H1 (cell line): ENCODE measurements at regions not wholly inside any gene's neighbourhood (a gene's known extent, or its start where the extent isn't known, plus 50 kb on each side); places are given as distances from the start of the nearest gene placed in this dataset.

Source experiments
- CTCF ChIA-PET: fragments of 300-600 bp; sonication (Branson Sonifier 250); formaldehyde crosslinking; loops from one replicate; lab custom pipeline; 2021; ENCODE audit not compliant: partially characterized antibody; lab: Charles Lee
- POLR2A ChIA-PET: fragments of 300-600 bp; sonication (Branson Sonifier 250); formaldehyde crosslinking; loops from one replicate; lab custom pipeline; 2021; ENCODE audit warnings: inconsistent platforms; ENCODE audit not compliant: partially characterized antibody; lab: Charles Lee
- DNase-seq, 2 experiments: peaks; one replicate each; pipeline versions ENCODE4 v3.0.0 to v3.0.0-alpha.2; 2010 to 2022; ENCODE audit warnings: low spot score in 2 of 2, low read depth in 1 of 2, mixed read lengths in 1 of 2
- FAIRE-seq: peaks from 2 replicates; lab custom pipeline; 2011; peaks lifted over from hg19 to GRCh38; lab: Jason Lieb, UNC
- H2AFZ ChIP-seq: 2 replicates; pipeline ENCODE4 v1.8.1; 2012; ENCODE audit warnings: low read length, inconsistent platforms
- H2AK5ac ChIP-seq: 2 replicates; pipeline ENCODE4 v1.6.1; 2013; ENCODE audit warnings: low read depth, low read length
- H2BK120ac ChIP-seq: replicated peaks from 2 replicates; pipeline ENCODE3; 2013; ENCODE audit warnings: low read depth, low read length, inconsistent platforms
- H2BK12ac ChIP-seq: 2 replicates; pipeline ENCODE4 v1.6.1; 2013; ENCODE audit warnings: low read depth, low read length
- H2BK15ac ChIP-seq: 2 replicates; pipeline ENCODE4 v1.6.1; 2013; ENCODE audit warnings: low read length
- H2BK20ac ChIP-seq: 2 replicates; pipeline ENCODE4 v1.6.1; 2013; ENCODE audit warnings: low read length
- H2BK5ac ChIP-seq: 2 replicates; pipeline ENCODE4 v1.6.1; 2013; ENCODE audit warnings: low read depth, low read length
- H3K14ac ChIP-seq: 2 replicates; pipeline ENCODE4 v1.6.1; 2013; ENCODE audit warnings: inconsistent platforms; ENCODE audit not compliant: insufficient read length
- H3K18ac ChIP-seq: 2 replicates; pipeline ENCODE4 v1.6.1; 2013; ENCODE audit warnings: low read length; ENCODE audit errors: extremely low read depth
- H3K23ac ChIP-seq: 2 replicates; pipeline ENCODE4 v1.6.1; 2013; ENCODE audit warnings: inconsistent platforms; ENCODE audit not compliant: insufficient read length
- H3K23me2 ChIP-seq: 2 replicates; pipeline ENCODE4 v1.6.1; 2013; ENCODE audit warnings: low read depth, low read length
- H3K27ac ChIP-seq: 2 replicates; pipeline ENCODE4 v1.6.1; 2011; ENCODE audit warnings: low read depth, low read length, inconsistent platforms
- H3K27me3 ChIP-seq, 4 experiments: replicated peaks in 1 of 4; 1 replicate in 1 of 4; 2 replicates in 3 of 4; pipeline versions ENCODE4 v1.6.1 to v1.8.1; 2011 to 2013; ENCODE audit warnings: low read length in 3 of 4, mild to moderate bottlenecking in 3 of 4, inconsistent platforms in 2 of 4, mixed read lengths in 2 of 4, moderate library complexity in 1 of 4; ENCODE audit not compliant: control insufficient read depth in 3 of 4, insufficient read depth in 3 of 4; ENCODE audit errors: extremely low read depth in 1 of 4
- H3K36me3 ChIP-seq, 4 experiments: 2 replicates each; pipeline versions ENCODE4 v1.6.1 to v1.8.1; 2011 to 2013; ENCODE audit warnings: mild to moderate bottlenecking in 4 of 4, low read length in 3 of 4, moderate library complexity in 2 of 4, control low read depth in 1 of 4, inconsistent platforms in 1 of 4; ENCODE audit not compliant: insufficient read depth in 4 of 4, control insufficient read depth in 2 of 4
- H3K4ac ChIP-seq: replicated peaks from 2 replicates; pipeline ENCODE3; 2013; ENCODE audit warnings: low read length, low read depth, mixed read lengths, inconsistent platforms; ENCODE audit not compliant: insufficient read length
- H3K4me1 ChIP-seq, 4 experiments: replicated peaks in 1 of 4; 1 replicate in 1 of 4; 2 replicates in 3 of 4; pipeline versions ENCODE4 v1.6.1 to v1.8.1; 2011 to 2013; ENCODE audit warnings: low read length in 3 of 4, inconsistent platforms in 2 of 4, mixed read lengths in 1 of 4; ENCODE audit not compliant: insufficient read depth in 4 of 4, control insufficient read depth in 3 of 4
- H3K4me2 ChIP-seq, 2 experiments: 2 replicates each; pipeline versions ENCODE4 v1.6.1 to v1.8.1; 2011 to 2013; ENCODE audit warnings: low read depth in 2 of 2, low read length in 2 of 2, control low read depth in 1 of 2, inconsistent platforms in 1 of 2, mild to moderate bottlenecking in 1 of 2; ENCODE audit not compliant: insufficient read depth in 1 of 2
- H3K4me3 ChIP-seq, 4 experiments: fragments of 200-600, 300-600 bp in 1 of 4; sonication (generic), shearing (Covaris generic), sonication (Bioruptor Twin) in 1 of 4; 2 replicates each; pipeline versions ENCODE4 v1.5.1 to v1.8.1; 2011 to 2016; ENCODE audit warnings: low read length in 4 of 4, low read depth in 3 of 4, control low read depth in 2 of 4, inconsistent platforms in 2 of 4, mild to moderate bottlenecking in 2 of 4, mixed read lengths in 1 of 4, moderate library complexity in 1 of 4; ENCODE audit not compliant: insufficient read depth in 2 of 4; ENCODE audit errors: extremely low read depth in 1 of 4
- H3K56ac ChIP-seq: replicated peaks from 2 replicates; pipeline ENCODE3; 2013; ENCODE audit warnings: low read depth, mild to moderate bottlenecking, mixed read lengths, low read length, inconsistent platforms; ENCODE audit not compliant: insufficient read length
- H3K79me1 ChIP-seq: 2 replicates; pipeline ENCODE4 v1.6.1; 2013; ENCODE audit warnings: low read depth, low read length, control low read depth
- H3K79me2 ChIP-seq, 2 experiments: 2 replicates each; pipeline versions ENCODE4 v1.6.1 to v1.8.1; 2012 to 2013; ENCODE audit warnings: low read length in 2 of 2, mild to moderate bottlenecking in 2 of 2, inconsistent platforms in 1 of 2; ENCODE audit not compliant: insufficient read depth in 2 of 2, control insufficient read depth in 1 of 2
- H3K9ac ChIP-seq, 4 experiments: replicated peaks in 1 of 4; 1 replicate in 1 of 4; 2 replicates in 3 of 4; pipeline versions ENCODE4 v1.6.1 to v1.8.1; 2011 to 2013; ENCODE audit warnings: low read depth in 3 of 4, low read length in 3 of 4, control low read depth in 2 of 4, mild to moderate bottlenecking in 2 of 4, moderate library complexity in 2 of 4, inconsistent platforms in 1 of 4; ENCODE audit errors: extremely low read depth in 1 of 4
- H3K9me3 ChIP-seq, 2 experiments: 2 replicates each; pipeline versions ENCODE4 v1.6.1 to v1.8.1; 2012 to 2013; ENCODE audit warnings: mild to moderate bottlenecking in 2 of 2, moderate library complexity in 2 of 2, control low read depth in 1 of 2, inconsistent platforms in 1 of 2, low read depth in 1 of 2, low read length in 1 of 2, mixed read lengths in 1 of 2; ENCODE audit not compliant: insufficient read depth in 2 of 2
- H4K20me1 ChIP-seq, 2 experiments: replicated peaks in 1 of 2; 2 replicates each; pipeline versions ENCODE3 to v1.8.1; 2011 to 2013; ENCODE audit warnings: inconsistent platforms in 2 of 2, low read length in 2 of 2, mild to moderate bottlenecking in 1 of 2; ENCODE audit not compliant: insufficient read depth in 2 of 2, control insufficient read depth in 1 of 2
- H4K5ac ChIP-seq: 2 replicates; pipeline ENCODE4 v1.6.1; 2013; ENCODE audit warnings: low read length, low read depth, mixed read lengths, inconsistent platforms; ENCODE audit not compliant: insufficient read length
- H4K8ac ChIP-seq: 2 replicates; pipeline ENCODE4 v1.8.0; 2013; ENCODE audit warnings: mild to moderate bottlenecking, moderate library complexity, low read length, inconsistent platforms; ENCODE audit not compliant: insufficient read depth; ENCODE audit errors: extremely low read depth
- H4K91ac ChIP-seq: replicated peaks from 2 replicates; pipeline ENCODE3; 2013; ENCODE audit warnings: low read length, mixed read lengths, inconsistent platforms; ENCODE audit not compliant: insufficient read length
- CREB1 ChIP-seq: IDR thresholded peaks from 2 replicates; pipeline ENCODE4 v1.6.1; 2012; ENCODE audit warnings: inconsistent platforms
- GTF2F1 ChIP-seq: IDR thresholded peaks from 2 replicates; pipeline ENCODE4 v1.6.1; 2012; ENCODE audit warnings: low read depth, low read length, improper control_type of control experiment, borderline replicate concordance
- POLR2A ChIP-seq, 2 experiments: IDR thresholded peaks; 1 replicate in 1 of 2; 2 replicates in 1 of 2; pipeline ENCODE4 v1.6.1; 2011; ENCODE audit warnings: low read depth in 2 of 2, low read length in 2 of 2, mild to moderate bottlenecking in 2 of 2; ENCODE audit errors: control extremely low read depth in 1 of 2
- POU5F1 ChIP-seq: IDR thresholded peaks from 2 replicates; pipeline ENCODE4 v1.6.1; 2011; ENCODE audit warnings: low read depth, mild to moderate bottlenecking, low read length, moderate library complexity
- RAD21 ChIP-seq, 2 experiments: IDR thresholded peaks in 1 of 2; conservative IDR thresholded peaks in 1 of 2; 2 replicates each; pipeline ENCODE4 v1.6.1; 2011; ENCODE audit warnings: low read depth in 2 of 2, low read length in 2 of 2, improper control_type of control experiment in 1 of 2, inconsistent platforms in 1 of 2, mild to moderate bottlenecking in 1 of 2, moderate library complexity in 1 of 2
- RNF2 ChIP-seq: fragments of 200-900, 300-1000 bp; sonication (generic); IDR thresholded peaks from 2 replicates; pipeline ENCODE4 v1.7.1; 2016; ENCODE audit warnings: borderline replicate concordance, low read depth, mild to moderate bottlenecking, antibody characterized with exemption, low read length; ENCODE audit not compliant: poor library complexity, severe bottlenecking; ENCODE audit errors: missing control alignments
- WGBS, 2 experiments: shearing (Covaris generic) in 1 of 2; methylation state at CpG; one replicate each; pipeline versions ENCODE4 v1.1.6 to v1.1.7; 2013 to 2015; ENCODE audit warnings: low lambda C conversion rate in 2 of 2, mixed read lengths in 2 of 2, inconsistent platforms in 1 of 2, low coverage in 1 of 2, missing lambda C conversion rate in 1 of 2; ENCODE audit not compliant: insufficient replicate concordance in 2 of 2, insufficient coverage in 1 of 2, insufficient read length in 1 of 2; ENCODE audit errors: extremely low coverage in 1 of 2, missing lambda C conversion rate in 1 of 2; 5-methylcytosine and 5-hydroxymethylcytosine counted together

DNA sequence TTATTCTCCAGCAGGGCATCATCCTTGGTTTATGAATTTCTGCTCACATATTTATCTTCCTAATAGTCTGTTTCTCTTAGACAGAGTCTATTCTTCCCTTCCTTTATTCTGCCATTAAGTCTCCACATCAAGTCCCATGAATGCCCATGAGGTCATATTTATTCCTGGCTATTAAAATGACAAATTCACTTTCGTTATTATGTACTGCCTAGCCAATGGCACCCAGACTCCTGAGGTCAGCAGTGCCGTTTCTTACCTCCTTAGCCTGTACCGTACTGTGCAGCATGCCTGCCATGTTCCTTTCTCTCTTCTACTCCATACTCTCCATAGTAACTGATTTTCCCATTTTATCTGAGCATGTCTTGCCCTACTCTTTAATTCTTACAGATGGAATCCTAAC, 82.3 kb upstream of the SPTBN1 start:
- H3K14ac ChIP-seq = no peak overlapping the region
- 95% methylated on average over 3 of the region's 3 CpGs; no CpG with 5 or more reads in 1 of the 2 experiments for WGBS, 2 experiments
- H4K91ac ChIP-seq = no peak overlapping the region
- no peak overlapping the region for H2AFZ ChIP-seq
- no peak overlapping the region for H3K9ac ChIP-seq
- H3K79me1 ChIP-seq = peaks cover 2% of the 10 kb centered on the region; the same call in 1 of the 2 replicates
- no peak overlapping the region for H3K23ac ChIP-seq
- DNase-seq = no peak
- H4K8ac ChIP-seq = no peak overlapping the region
- H3K4me3 ChIP-seq = no peak overlapping the region
- no peak overlapping the region for H2BK120ac ChIP-seq
- H3K23me2 ChIP-seq = no peaks in the 10 kb centered on the region
- H4K5ac ChIP-seq = no peak overlapping the region
- H3K4me2 ChIP-seq = no peak overlapping the region
- H3K56ac ChIP-seq = no peak overlapping the region
- peaks cover 0 to 11% (median 0%) of the 10 kb centered on the region in 4 experiments; a peak in 2 of 7 replicates for H3K4me1 ChIP-seq
- POLR2A ChIA-PET = no interaction called here
- H4K20me1 ChIP-seq = no peaks in the 10 kb centered on the region
- no peak overlapping the region for H3K4ac ChIP-seq
- CTCF ChIA-PET = no interaction called here
- H2BK20ac ChIP-seq = no peak overlapping the region
- H2BK15ac ChIP-seq = no peak overlapping the region
- H2BK5ac ChIP-seq = no peak overlapping the region
- H3K27ac ChIP-seq = no peak overlapping the region
- H3K79me2 ChIP-seq = no peaks in the 10 kb centered on the region
- H2BK12ac ChIP-seq = no peak overlapping the region
- H3K9me3 ChIP-seq = peaks cover 4% of the 10 kb centered on the region in 2 experiments; a peak in 2 of 4 replicates
- TF ChIP-seq POLR2A (IDR thresholded peaks at IDR 0.05; ENCODE audit: control extremely low read depth in 1 of 2, low read depth in 2 of 2, low read length in 2 of 2) (no peak), POU5F1 (no peak), RNF2 (no peak), GTF2F1 (no peak), RAD21 (IDR thresholded peaks at IDR 0.05 in 1 of 2, conservative IDR thresholded peaks at IDR 0.05 in 1 of 2; ENCODE audit: low read depth in 2 of 2, low read length in 2 of 2) (no peak), CREB1 (no peak)
- H3K36me3 ChIP-seq = no peaks in the 10 kb centered on the region
- no peak overlapping the region for H2AK5ac ChIP-seq
- no peaks in the 10 kb centered on the region for H3K27me3 ChIP-seq
- no peak overlapping the region for H3K18ac ChIP-seq
- no peak for FAIRE-seq
